Naive B cell (primary cell): ENCODE measurements at regions not wholly inside any gene's neighbourhood (a gene's known extent, or its start where the extent isn't known, plus 50 kb on each side); places are given as distances from the start of the nearest gene placed in this dataset.
A peak's percentile ranks its signal among the peaks of the same experiment; 100 is the strongest.

ENCODE experiments used
- ATAC-seq, 2 donors: fragments of 150-1000 bp; cut with Tn5 transposase; 2 replicates each; pipeline ENCODE4 v1.10.0; 2021; ENCODE audit warnings: low read depth in 2 of 2, mild to moderate bottlenecking in 2 of 2, moderate library complexity in 2 of 2
- DNase-seq: peaks from one replicate; pipeline ENCODE4 v3.0.0; 2022
- H3K27ac Mint-ChIP-seq, 6 donors: one replicate each; pipeline ENCODE4 v1.8.0; 2020 to 2022; ENCODE audit warnings: mild to moderate bottlenecking in 6 of 6, mixed read lengths in 6 of 6, moderate library complexity in 5 of 6, inconsistent platforms in 2 of 6
- H3K27me3 Mint-ChIP-seq, 3 donors: one replicate each; pipeline ENCODE4 v1.8.0; 2021 to 2022; ENCODE audit warnings: mixed read lengths in 3 of 3, mild to moderate bottlenecking in 1 of 3
- H3K36me3 Mint-ChIP-seq, 2 donors: one replicate each; pipeline ENCODE4 v1.8.0; 2020 to 2022; ENCODE audit warnings: mixed read lengths in 2 of 2, inconsistent platforms in 1 of 2, mild to moderate bottlenecking in 1 of 2
- H3K4me1 Mint-ChIP-seq, 3 donors: one replicate each; pipeline ENCODE4 v1.8.0; 2020 to 2022; ENCODE audit warnings: mixed read lengths in 3 of 3, inconsistent platforms in 1 of 3, mild to moderate bottlenecking in 1 of 3, moderate library complexity in 1 of 3
- H3K4me3 Mint-ChIP-seq, 8 donors: one replicate each; pipeline ENCODE4 v1.8.0; 2020 to 2022; ENCODE audit warnings: mild to moderate bottlenecking in 8 of 8, mixed read lengths in 8 of 8, moderate library complexity in 8 of 8, inconsistent platforms in 2 of 8
- H3K9me3 Mint-ChIP-seq, 7 donors: one replicate each; pipeline ENCODE4 v1.8.0; 2020 to 2022; ENCODE audit warnings: mixed read lengths in 7 of 7, mild to moderate bottlenecking in 5 of 7, inconsistent platforms in 2 of 7, moderate library complexity in 1 of 7

DNA sequence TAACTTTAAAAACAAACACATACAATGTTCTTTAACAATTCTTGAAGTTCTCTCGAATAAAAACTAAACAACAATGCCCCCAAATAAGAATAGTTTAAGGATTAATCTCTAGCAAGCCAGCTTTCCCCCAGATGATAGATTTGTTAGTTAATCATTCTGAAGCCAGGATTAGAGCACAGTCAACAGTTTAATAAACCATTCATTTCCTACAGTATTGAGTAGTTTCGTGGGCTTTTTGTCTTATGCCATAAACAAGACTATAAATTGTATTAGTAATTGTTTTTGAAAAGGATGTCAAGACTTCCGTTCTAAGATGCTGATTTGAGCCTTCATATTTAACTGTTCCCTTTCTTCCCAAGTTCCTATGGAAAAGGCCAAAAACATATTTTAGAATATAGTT, 136.6 kb downstream of the PIK3R1 start:
- H3K27ac Mint-ChIP-seq, result no peak overlapping the region
- H3K4me1 Mint-ChIP-seq, result peaks cover 9 to 11% (median 10%) of the 10 kb centered on the region in 3 donors
- DNase-seq (no peak), ATAC-seq (no peak)
- peaks cover 0 to 8% (median 4%) of the 10 kb centered on the region in 7 donors for H3K9me3 Mint-ChIP-seq
- H3K36me3 Mint-ChIP-seq, result peaks cover 0 to 8% of the 10 kb centered on the region in 2 donors
- H3K27me3 Mint-ChIP-seq, result no peaks in the 10 kb centered on the region
- H3K4me3 Mint-ChIP-seq, result no peak overlapping the region

DNA sequence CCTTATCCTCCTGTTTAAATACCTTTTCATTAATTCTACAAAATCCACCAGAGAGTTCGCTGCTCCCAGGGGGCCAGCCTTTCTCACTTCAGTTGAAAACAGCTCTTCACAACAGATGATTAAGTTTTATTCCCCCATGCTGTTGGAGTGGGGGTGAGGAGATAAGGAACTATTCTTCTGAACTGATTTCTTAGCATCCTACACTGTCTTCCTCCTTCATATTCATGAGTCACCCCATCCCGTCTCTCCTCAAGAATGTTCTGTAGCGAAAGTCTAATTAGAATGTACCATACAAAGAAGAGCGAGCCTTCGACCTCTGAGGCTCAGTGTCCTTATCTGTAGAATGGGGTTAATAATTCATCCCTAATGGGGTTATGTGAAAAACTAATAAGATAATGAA, 138.0 kb downstream of the PIK3R1 start:
- no peaks in the 10 kb centered on the region for H3K9me3 Mint-ChIP-seq
- no peak overlapping the region for H3K4me3 Mint-ChIP-seq
- ATAC-seq, result no peak
- H3K27ac Mint-ChIP-seq, result peak overlapping the region in 1 of 6 donors; percentile 50
- DNase-seq, result no peak
- H3K4me1 Mint-ChIP-seq, result peaks cover 0 to 3% (median 0%) of the 10 kb centered on the region in 3 donors
- H3K36me3 Mint-ChIP-seq, result no peaks in the 10 kb centered on the region
- H3K27me3 Mint-ChIP-seq, result no peaks in the 10 kb centered on the region

DNA sequence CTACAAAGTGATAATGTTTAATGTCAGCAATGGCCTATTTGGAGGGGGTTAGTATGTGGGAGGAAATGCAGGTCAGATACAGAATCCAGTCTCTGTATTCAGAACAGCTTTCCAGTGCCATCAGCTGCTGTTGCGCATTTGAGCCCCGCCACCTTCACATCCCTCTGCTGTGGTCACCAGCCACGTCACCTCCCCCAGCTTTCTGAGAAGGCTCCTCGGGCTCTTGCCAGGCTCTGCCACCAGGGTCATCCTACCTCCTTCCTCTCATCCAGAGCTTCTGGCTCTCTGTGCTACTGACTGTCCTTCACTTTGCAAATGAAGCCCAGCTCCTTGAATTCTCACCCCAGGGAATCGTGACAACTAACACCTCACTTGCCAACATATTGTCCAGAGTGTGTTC, 138.8 kb downstream of the PIK3R1 start:
- no peaks in the 10 kb centered on the region for H3K36me3 Mint-ChIP-seq
- H3K4me1 Mint-ChIP-seq, result peaks cover 0 to 3% (median 0%) of the 10 kb centered on the region in 3 donors
- no peaks in the 10 kb centered on the region for H3K9me3 Mint-ChIP-seq
- no peaks in the 10 kb centered on the region for H3K27me3 Mint-ChIP-seq
- DNase-seq (no peak), ATAC-seq (no peak)
- no peak overlapping the region for H3K4me3 Mint-ChIP-seq
- peak overlapping the region in 1 of 6 donors; percentile 59 for H3K27ac Mint-ChIP-seq

DNA sequence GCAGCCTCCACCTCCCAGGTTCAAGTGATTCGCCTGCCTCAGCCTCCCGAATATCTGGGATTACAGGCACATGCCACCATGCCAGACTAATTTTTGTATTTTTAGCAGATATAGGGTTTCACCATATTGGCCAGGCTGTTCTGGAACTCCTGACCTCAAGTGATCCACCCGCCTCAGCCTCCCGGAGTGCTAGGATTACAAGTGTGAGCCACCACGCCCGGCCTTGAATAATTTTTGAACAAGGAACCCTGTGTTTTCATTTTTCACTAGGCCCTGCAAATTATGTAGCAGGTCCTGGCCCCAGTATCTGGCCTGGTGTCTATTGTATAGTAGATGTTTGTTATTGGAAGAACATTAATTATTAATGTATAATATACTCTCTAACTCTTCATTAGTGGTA, 140.7 kb downstream of the PIK3R1 start:
- Mint-ChIP-seq H3K27ac (no peak overlapping the region), H3K4me3 (no peak overlapping the region), H3K36me3 (no peaks in the 10 kb centered on the region), H3K27me3 (no peaks in the 10 kb centered on the region), H3K4me1 (peaks cover 0 to 4% (median 3%) of the 10 kb centered on the region in 3 donors), H3K9me3 (no peaks in the 10 kb centered on the region)
- ATAC-seq, result no peak
- DNase-seq, result no peak

DNA sequence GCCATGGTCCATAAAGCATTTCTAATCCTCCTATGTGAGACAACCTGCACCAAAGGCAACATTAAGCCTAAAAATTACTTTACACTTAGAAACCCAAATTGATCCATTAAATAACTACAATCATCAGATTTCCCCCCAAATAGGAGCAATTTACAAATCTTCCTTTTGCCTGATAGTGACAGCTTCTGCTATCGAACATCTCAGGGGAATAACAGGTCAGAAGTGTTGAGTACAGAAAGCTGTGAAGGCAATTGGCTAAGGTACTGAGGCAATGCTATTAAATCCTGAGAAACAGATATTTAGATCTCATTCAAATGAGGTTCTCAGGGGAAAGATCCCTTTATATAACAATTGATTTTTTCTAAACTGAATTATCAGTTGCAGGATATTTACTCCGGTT, 141.1 kb downstream of the PIK3R1 start:
- Mint-ChIP-seq H3K36me3 (no peaks in the 10 kb centered on the region), H3K9me3 (no peaks in the 10 kb centered on the region), H3K4me3 (no peak overlapping the region), H3K27me3 (no peaks in the 10 kb centered on the region), H3K4me1 (peaks cover 0 to 4% (median 3%) of the 10 kb centered on the region in 3 donors), H3K27ac (no peak overlapping the region)
- no peak for ATAC-seq
- no peak for DNase-seq

DNA sequence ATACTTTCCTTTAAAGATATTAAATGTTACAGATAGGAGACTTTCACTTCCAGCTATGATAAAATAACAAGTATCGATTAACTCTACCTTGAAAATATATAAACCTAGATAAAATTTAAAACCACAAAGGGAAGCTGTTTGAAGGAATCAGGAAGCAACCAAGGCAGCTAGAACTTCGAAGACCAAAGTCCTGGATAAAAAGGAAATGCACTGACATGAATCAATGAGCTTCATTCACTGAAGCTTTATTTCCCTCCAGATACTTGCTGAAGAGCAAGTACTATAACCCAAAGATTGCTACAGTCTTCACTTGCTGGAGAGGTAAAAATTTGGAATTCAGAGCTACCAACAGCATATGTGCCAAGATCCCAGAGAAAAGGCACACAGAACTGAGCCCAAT, 144.1 kb downstream of the PIK3R1 start:
- no peak overlapping the region for H3K27ac Mint-ChIP-seq
- no peaks in the 10 kb centered on the region for H3K27me3 Mint-ChIP-seq
- ATAC-seq, result no peak
- H3K4me1 Mint-ChIP-seq, result peaks cover 0 to 4% (median 0%) of the 10 kb centered on the region in 3 donors
- H3K4me3 Mint-ChIP-seq, result no peak overlapping the region
- peaks cover 0 to 5% of the 10 kb centered on the region in 2 donors for H3K36me3 Mint-ChIP-seq
- DNase-seq, result no peak
- peaks cover 0 to 7% (median 1%) of the 10 kb centered on the region in 7 donors for H3K9me3 Mint-ChIP-seq

DNA sequence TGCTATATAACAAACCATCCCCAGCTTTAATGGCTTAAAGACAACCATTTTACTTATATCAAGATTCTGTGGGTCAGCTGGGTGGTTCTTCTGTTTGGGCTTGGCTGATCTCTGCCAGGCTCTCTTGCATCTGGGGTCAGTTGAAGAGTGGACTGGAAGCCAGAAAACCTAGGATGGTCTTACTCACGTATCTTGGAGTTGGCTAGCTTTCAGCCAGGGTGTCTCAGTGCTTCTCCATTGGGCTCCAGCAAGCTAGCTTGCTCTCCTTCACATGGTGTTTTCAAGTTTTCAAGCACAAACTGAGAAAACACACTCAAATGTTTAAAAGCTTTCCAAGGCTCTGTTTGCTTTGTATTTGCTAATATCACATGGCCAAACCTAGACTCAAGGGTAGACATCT, 146.8 kb downstream of the PIK3R1 start:
- peaks cover 0 to 4% (median 4%) of the 10 kb centered on the region in 3 donors for H3K4me1 Mint-ChIP-seq
- H3K36me3 Mint-ChIP-seq, result peaks cover 5 to 8% of the 10 kb centered on the region in 2 donors
- no peak for ATAC-seq
- DNase-seq, result no peak
- H3K27me3 Mint-ChIP-seq, result no peaks in the 10 kb centered on the region
- H3K9me3 Mint-ChIP-seq, result peaks cover 0 to 7% (median 2%) of the 10 kb centered on the region in 7 donors
- no peak overlapping the region for H3K4me3 Mint-ChIP-seq
- no peak overlapping the region for H3K27ac Mint-ChIP-seq

DNA sequence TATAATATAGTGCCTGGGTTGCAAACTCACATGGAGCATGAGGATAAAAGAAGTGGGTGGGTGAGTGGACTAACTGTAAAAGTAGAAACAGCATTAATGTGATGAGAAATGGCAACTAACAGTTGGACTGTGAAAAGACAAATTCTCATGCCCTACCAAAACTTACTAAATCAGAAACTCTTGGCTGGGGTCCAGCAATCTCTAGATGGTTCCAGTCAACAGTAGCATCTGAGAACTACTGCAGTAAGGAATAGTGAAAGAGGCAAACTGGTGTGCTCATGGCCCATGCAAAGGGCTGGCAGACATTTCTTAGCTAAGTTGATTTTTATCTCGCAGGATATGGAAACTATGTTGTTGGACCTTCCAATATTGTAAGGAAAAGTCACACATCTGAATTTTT, 150.3 kb downstream of the PIK3R1 start:
- Mint-ChIP-seq H3K27ac (peak overlapping the region in 1 of 6 donors; percentile 10), H3K4me3 (no peak overlapping the region), H3K4me1 (peaks cover 20 to 35% (median 28%) of the 10 kb centered on the region in 3 donors), H3K36me3 (peaks cover 5 to 8% of the 10 kb centered on the region in 2 donors), H3K27me3 (no peaks in the 10 kb centered on the region), H3K9me3 (peaks cover 0 to 7% (median 2%) of the 10 kb centered on the region in 7 donors)
- DNase-seq (no peak), ATAC-seq (no peak)

DNA sequence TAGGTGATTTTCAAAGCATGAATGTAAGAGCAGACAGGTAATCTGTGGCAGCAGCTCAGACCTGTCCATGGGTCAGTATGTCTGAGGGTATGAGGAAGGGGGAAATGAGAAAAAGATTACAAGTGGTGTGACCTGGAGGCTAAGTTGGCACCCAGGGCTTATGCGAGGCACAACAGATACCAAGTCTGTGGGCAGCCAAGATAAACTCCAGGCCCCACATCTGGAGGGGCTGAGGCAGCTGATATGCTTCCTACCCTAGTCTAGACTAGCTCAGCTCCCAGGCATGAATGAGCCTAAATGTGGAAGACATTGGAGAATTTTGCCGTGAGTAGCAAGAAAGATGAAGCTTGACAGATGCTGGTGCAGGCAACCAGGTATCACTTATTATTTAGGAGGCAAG, 151.7 kb downstream of the PIK3R1 start:
- Mint-ChIP-seq H3K27me3 (no peaks in the 10 kb centered on the region), H3K9me3 (peaks cover 0 to 7% (median 2%) of the 10 kb centered on the region in 7 donors), H3K36me3 (peaks cover 5 to 8% of the 10 kb centered on the region in 2 donors), H3K27ac (peak overlapping the region in 4 of 6 donors; percentile 6 to 85 (median 70)), H3K4me1 (peaks cover 33 to 48% (median 35%) of the 10 kb centered on the region in 3 donors), H3K4me3 (peak overlapping the region in 1 of 8 donors; percentile 5)
- DNase-seq (no peak), ATAC-seq (no peak)

DNA sequence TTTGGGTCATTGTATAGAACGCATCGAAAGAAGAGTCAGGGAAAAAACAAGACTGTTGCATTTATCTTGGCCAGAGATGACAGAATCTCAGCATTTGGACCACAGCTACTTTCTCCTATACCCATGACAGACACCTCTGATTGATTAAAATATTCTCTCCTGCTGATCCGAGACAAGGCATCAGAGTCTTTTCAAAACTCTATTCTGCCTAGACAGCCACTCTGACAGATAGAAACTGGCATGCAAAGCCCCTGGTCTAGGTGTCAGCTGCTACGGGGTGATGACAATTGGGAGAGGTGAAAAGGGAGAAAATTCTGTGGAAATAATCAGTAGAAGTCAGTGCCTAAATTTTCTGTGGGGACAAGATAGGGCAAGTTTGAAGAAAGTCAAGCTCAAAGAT, 152.2 kb downstream of the PIK3R1 start:
- peak overlapping the region in 1 of 8 donors; percentile 1 for H3K4me3 Mint-ChIP-seq
- ATAC-seq (no peak), DNase-seq (no peak)
- peak overlapping the region in 1 of 6 donors; percentile 59 for H3K27ac Mint-ChIP-seq
- H3K9me3 Mint-ChIP-seq, result peaks cover 0 to 7% (median 2%) of the 10 kb centered on the region in 7 donors
- peaks cover under 1 to 8% of the 10 kb centered on the region in 2 donors for H3K36me3 Mint-ChIP-seq
- peaks cover 36 to 52% (median 37%) of the 10 kb centered on the region in 3 donors for H3K4me1 Mint-ChIP-seq
- H3K27me3 Mint-ChIP-seq, result no peaks in the 10 kb centered on the region

DNA sequence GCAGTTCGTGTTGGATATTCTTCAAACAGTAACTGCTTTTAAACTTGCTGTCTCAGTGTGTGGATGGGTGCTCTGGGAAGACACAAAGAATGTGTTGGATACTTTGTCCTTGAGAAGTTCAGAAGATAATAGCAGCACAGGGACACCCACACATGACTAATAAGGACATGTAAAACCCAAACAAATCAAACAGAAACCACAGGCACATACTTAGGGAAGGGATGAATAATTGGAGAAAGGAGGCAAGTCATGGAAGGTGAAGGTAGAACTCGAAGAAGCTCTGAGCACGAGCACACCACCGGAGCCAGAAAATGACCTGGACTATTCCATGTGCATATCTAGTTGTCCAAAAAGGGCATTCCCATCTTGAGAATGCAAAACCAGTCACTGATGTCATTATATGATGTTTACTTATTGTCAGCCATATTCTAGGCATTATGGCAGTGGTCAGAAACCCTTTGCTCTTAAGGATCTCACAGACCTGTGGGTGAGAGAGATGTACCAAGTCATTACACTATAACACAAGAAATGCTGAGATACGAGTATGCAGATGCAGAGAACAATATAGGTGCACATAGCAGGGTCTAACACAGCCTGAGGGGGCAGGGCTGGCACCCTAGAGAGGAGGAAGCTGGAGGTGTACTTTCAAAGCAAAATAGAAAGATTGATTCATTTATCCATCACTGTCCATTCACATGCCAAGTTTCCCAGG, 152.9 kb downstream of the PIK3R1 start:
- Mint-ChIP-seq H3K27ac (peak overlapping the region in 5 of 6 donors; percentile 39 to 83 (median 59)), H3K36me3 (peaks cover 0 to 8% of the 10 kb centered on the region in 2 donors), H3K9me3 (peaks cover 0 to 4% (median under 1%) of the 10 kb centered on the region in 7 donors), H3K4me3 (peak overlapping the region in 6 of 8 donors; percentile 1 to 61 (median 46)), H3K27me3 (no peaks in the 10 kb centered on the region), H3K4me1 (peaks cover 36 to 58% (median 37%) of the 10 kb centered on the region in 3 donors)
- ATAC-seq, result no peak
- DNase-seq, result no peak

DNA sequence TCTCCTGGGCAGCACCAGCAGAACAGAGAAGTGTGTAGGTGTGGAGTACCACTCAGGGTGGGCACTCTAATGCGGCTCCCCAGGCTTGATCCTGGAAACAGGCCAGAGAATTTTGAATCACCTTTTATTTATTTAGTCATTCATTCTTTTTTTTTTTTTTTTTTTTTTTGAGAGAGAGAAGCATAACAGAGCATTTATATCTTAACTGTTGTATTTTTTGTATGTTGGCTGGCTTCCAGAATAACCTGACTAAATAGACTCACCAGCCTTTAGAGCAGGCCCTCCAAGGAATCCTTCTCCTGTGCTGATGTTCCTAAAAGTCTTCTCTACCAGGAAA, 153.4 kb downstream of the PIK3R1 start:
- no peak for ATAC-seq
- DNase-seq, result no peak
- Mint-ChIP-seq H3K9me3 (peaks cover 0 to 3% (median 0%) of the 10 kb centered on the region in 7 donors), H3K4me3 (peak overlapping the region in 6 of 8 donors; percentile 1 to 84 (median 62)), H3K4me1 (peaks cover 36 to 58% (median 37%) of the 10 kb centered on the region in 3 donors), H3K27ac (peak overlapping the region in 5 of 6 donors; percentile 30 to 92 (median 83)), H3K27me3 (no peaks in the 10 kb centered on the region), H3K36me3 (peaks cover 0 to 8% of the 10 kb centered on the region in 2 donors)

DNA sequence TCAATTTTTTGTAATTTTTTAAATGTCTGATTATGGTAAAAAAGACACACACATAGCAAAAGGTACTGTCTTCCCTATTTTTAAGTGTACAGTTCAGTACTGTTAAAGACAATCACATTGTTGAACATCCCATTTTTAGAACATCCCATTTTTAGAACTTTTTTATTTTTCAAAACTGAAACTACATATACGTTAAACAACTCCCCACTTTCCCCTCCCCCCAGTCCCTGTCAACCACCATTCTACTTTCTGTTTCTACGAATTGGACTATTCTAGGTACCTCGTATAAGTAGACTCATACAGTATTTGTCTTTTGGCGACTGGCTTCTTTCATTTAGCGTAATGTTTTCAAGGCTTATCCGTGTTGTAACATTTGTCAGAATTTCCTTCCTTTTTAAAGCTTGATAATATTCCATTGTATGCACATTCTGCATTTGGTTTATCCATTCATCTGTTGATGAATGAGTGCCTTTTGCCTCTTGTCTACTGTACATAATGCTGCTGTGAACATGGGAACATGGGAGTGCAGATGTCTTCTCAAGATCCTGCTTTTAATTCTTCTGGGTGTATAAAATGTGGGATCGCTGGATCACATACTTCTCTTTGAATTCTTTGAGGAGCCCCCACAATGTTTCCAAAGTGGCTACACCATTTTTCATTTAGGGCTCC, 154.0 kb downstream of the PIK3R1 start:
- H3K9me3 Mint-ChIP-seq, result peaks cover 0 to 3% (median 0%) of the 10 kb centered on the region in 7 donors

More for the DNA sequence above, 154.0 kb downstream of the PIK3R1 start:
- Mint-ChIP-seq H3K27ac (peak overlapping the region; percentile 11 to 92 (median 85)), H3K36me3 (peaks cover 0 to 8% of the 10 kb centered on the region in 2 donors), H3K4me3 (peak overlapping the region; percentile 49 to 84 (median 70)), H3K4me1 (peaks cover 36 to 60% (median 37%) of the 10 kb centered on the region in 3 donors), H3K27me3 (no peaks in the 10 kb centered on the region)
- ATAC-seq (peak; percentile 89 to 94), DNase-seq (peak; percentile 46)
